ENCODE measurements at regions not wholly inside any gene's neighbourhood (a gene's known extent, or its start where the extent isn't known, plus 50 kb on each side); places are given as distances from the start of the nearest gene placed in this dataset.

- no peak for TF ChIP-seq CTCF (IDR thresholded peaks at IDR 0.05 in 8 of 11, conservative IDR thresholded peaks at IDR 0.05 in 3 of 11)
- no peak for TF ChIP-seq POLR2A (IDR thresholded peaks at IDR 0.05)
Measured at GRCh38 chr2:14717131-14717530, 84.6 kb downstream of the LRATD1 start.
